ENCODE measurements at regions not wholly inside any gene's neighbourhood (a gene's known extent, or its start where the extent isn't known, plus 50 kb on each side); places are given as distances from the start of the nearest gene placed in this dataset.
"Not testable (repeated sequence)": the region's sequence is repeated elsewhere in the genome, so short reads cannot be mapped to it uniquely, and the experiment has no call there.

- no peak for DNase-seq
Measured at GRCh38 chr4:187118166-187118565, 394.5 kb upstream of the FAT1 start.

GRCh38 chr4:187118602-187119120 is 395.0 kb upstream of the FAT1 start:
- DNase-seq, result no peak

- DNase-seq, result peak in 2 of 56 donors; percentile 5 to 6
Measured at GRCh38 chr4:187124331-187124730, 400.7 kb upstream of the FAT1 start.

- DNase-seq, result no peak
Measured at GRCh38 chr4:187125062-187125461, 401.4 kb upstream of the FAT1 start.

GRCh38 chr4:187127456-187127855 is 403.8 kb upstream of the FAT1 start:
- DNase-seq, result no peak

- DNase-seq, result no peak
Measured at GRCh38 chr4:187128222-187128621, 404.6 kb upstream of the FAT1 start.

GRCh38 chr4:187128976-187129375 is 405.3 kb upstream of the FAT1 start:
- no peak for DNase-seq

GRCh38 chr4:187131826-187132225 is 408.2 kb upstream of the FAT1 start:
- DNase-seq, result not testable (repeated sequence)

GRCh38 chr4:187135878-187136277 is 412.2 kb upstream of the FAT1 start:
- DNase-seq, result no peak

GRCh38 chr4:187139141-187139540 is 415.5 kb upstream of the FAT1 start:
- DNase-seq, result no peak

- DNase-seq, result no peak
Measured at GRCh38 chr4:187141101-187141500, 417.4 kb upstream of the FAT1 start.

GRCh38 chr4:187149229-187149945 is 425.7 kb upstream of the FAT1 start:
- no peak for DNase-seq

- DNase-seq, result no peak
Measured at GRCh38 chr4:187157380-187157958, 433.8 kb upstream of the FAT1 start.

GRCh38 chr4:187158003-187158402 is 434.3 kb upstream of the FAT1 start:
- DNase-seq, result no peak

GRCh38 chr4:187160486-187160885 is 436.8 kb upstream of the FAT1 start:
- no peak for DNase-seq

GRCh38 chr4:187166886-187167512 is 443.3 kb upstream of the FAT1 start:
- no peak for DNase-seq

GRCh38 chr4:187171706-187172339 is 448.2 kb upstream of the FAT1 start:
- DNase-seq, result no peak

- no peak for DNase-seq
Measured at GRCh38 chr4:187172340-187172761, 448.7 kb upstream of the FAT1 start.

GRCh38 chr4:187174749-187175148 is 451.1 kb upstream of the FAT1 start:
- DNase-seq, result no peak

- no peak for DNase-seq
Measured at GRCh38 chr4:187175197-187175596, 451.5 kb upstream of the FAT1 start.

- DNase-seq, result no peak
Measured at GRCh38 chr4:187176261-187176910, 452.7 kb upstream of the FAT1 start.

GRCh38 chr4:187178084-187178483 is 454.4 kb upstream of the FAT1 start:
- DNase-seq, result no peak

Data from amygdala (tissue), 56 donors.